HCT116 (cell line): ENCODE measurements at regions not wholly inside any gene's neighbourhood (a gene's known extent, or its start where the extent isn't known, plus 50 kb on each side); places are given as distances from the start of the nearest gene placed in this dataset.

ENCODE experiments used
- CEBPB ChIP-seq: IDR thresholded peaks from 2 replicates; pipeline ENCODE4 v1.6.1; 2012; ENCODE audit warnings: low read depth
- EZH2 ChIP-seq: fragments of 200-600 bp; sonication (generic); IDR thresholded peaks from 2 replicates; pipeline ENCODE4 v1.6.1; 2017; ENCODE audit warnings: antibody characterized with exemption, mixed run types
- EZH2phosphoT487 ChIP-seq: fragments of 200-600 bp; IDR thresholded peaks from 2 replicates; pipeline ENCODE4 v1.6.1; 2018; ENCODE audit warnings: antibody characterized with exemption, borderline replicate concordance
- JUND ChIP-seq: IDR thresholded peaks from 2 replicates; pipeline ENCODE4 v1.6.1; 2012
- POLR2A ChIP-seq: IDR thresholded peaks from 2 replicates; pipeline ENCODE4 v1.7.0; 2011; ENCODE audit warnings: borderline replicate concordance; ENCODE audit not compliant: insufficient read depth, insufficient read length; ENCODE audit errors: extremely low read depth
- POLR2AphosphoS5 ChIP-seq: IDR thresholded peaks from 2 replicates; pipeline ENCODE4 v1.6.1; 2011; ENCODE audit warnings: mild to moderate bottlenecking, low read depth, low read length, moderate library complexity
- SRF ChIP-seq: IDR thresholded peaks from 2 replicates; pipeline ENCODE4 v1.6.1; 2012; ENCODE audit warnings: low read depth
- ZFX ChIP-seq: fragments of 450-650 bp; IDR thresholded peaks from 2 replicates; pipeline ENCODE4 v1.6.1; 2017
- ZNF274 ChIP-seq: fragments of 200-500 bp; sonication (Bioruptor generic); IDR thresholded peaks from 2 replicates; pipeline ENCODE4 v1.6.1; 2014; ENCODE audit warnings: mild to moderate bottlenecking, low read depth, low read length, inconsistent platforms
- TF ChIP-seq, protein P1 (sequence below), 3 experiments: fragments of 200-600 bp in 1 of 3; sonication (generic) in 1 of 3; IDR thresholded peaks in 2 of 3; conservative IDR thresholded peaks in 1 of 3; 2 replicates each; pipeline ENCODE4 v1.5.1; 2012 to 2017; ENCODE audit warnings: low read depth in 2 of 3, low read length in 2 of 3, antibody characterized with exemption in 1 of 3, borderline replicate concordance in 1 of 3, control low read depth in 1 of 3, mild to moderate bottlenecking in 1 of 3, mixed read lengths in 1 of 3, mixed run types in 1 of 3, moderate library complexity in 1 of 3; ENCODE audit not compliant: insufficient read depth in 1 of 3

DNA sequence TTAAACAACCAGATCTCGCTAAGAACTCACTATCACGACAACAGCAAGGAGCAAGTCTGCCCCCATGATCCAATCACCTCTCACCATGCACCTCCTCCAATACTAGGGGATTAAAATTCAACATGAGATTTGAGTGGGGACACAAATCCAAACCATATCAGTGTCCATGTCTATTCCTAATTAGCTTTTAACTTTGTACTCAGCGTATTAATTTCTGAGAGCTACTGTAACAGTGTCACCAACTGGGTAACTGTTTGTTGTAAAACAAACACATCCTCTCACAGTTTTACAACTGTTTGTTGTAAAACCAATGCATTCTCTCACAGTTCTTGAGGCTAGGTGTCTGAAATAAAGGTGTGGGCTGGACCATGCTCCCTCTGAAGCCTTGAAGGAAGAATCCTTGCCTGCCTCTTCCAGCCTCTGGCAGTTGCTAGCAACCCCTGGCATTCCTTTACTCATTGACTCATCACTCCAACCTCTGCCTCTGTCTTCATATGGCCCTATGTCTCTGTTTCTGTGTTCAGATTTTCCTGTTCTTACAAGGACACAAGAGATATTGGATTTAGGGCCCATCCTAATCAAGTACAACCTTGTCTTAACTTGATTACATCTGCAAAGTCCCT lies 121.2 kb downstream of the LTN1 start:
- TF ChIP-seq, protein P1, sequence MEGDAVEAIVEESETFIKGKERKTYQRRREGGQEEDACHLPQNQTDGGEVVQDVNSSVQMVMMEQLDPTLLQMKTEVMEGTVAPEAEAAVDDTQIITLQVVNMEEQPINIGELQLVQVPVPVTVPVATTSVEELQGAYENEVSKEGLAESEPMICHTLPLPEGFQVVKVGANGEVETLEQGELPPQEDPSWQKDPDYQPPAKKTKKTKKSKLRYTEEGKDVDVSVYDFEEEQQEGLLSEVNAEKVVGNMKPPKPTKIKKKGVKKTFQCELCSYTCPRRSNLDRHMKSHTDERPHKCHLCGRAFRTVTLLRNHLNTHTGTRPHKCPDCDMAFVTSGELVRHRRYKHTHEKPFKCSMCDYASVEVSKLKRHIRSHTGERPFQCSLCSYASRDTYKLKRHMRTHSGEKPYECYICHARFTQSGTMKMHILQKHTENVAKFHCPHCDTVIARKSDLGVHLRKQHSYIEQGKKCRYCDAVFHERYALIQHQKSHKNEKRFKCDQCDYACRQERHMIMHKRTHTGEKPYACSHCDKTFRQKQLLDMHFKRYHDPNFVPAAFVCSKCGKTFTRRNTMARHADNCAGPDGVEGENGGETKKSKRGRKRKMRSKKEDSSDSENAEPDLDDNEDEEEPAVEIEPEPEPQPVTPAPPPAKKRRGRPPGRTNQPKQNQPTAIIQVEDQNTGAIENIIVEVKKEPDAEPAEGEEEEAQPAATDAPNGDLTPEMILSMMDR (IDR thresholded peaks at IDR 0.05 in 2 of 3, conservative IDR thresholded peaks at IDR 0.05 in 1 of 3; ENCODE audit: borderline replicate concordance in 1 of 3, insufficient read depth in 1 of 3, low read depth in 2 of 3, low read length in 2 of 3), result no peak
- no peak for TF ChIP-seq ZNF274
- no peak for TF ChIP-seq EZH2
- TF ChIP-seq POLR2A, result no peak
- no peak for TF ChIP-seq EZH2phosphoT487
- no peak for TF ChIP-seq JUND
- TF ChIP-seq ZFX, result no peak
- TF ChIP-seq SRF, result no peak
- no peak for TF ChIP-seq POLR2AphosphoS5
- no peak for TF ChIP-seq CEBPB
